GM12878 (cell line): ENCODE measurements at regions not wholly inside any gene's neighbourhood (a gene's known extent, or its start where the extent isn't known, plus 50 kb on each side); places are given as distances from the start of the nearest gene placed in this dataset.

Source experiments
- ATAC-seq: fragments of 200-7000 bp; cut with Tn5 transposase; 3 replicates; pipeline ENCODE4 v1.9.1; 2020; ENCODE audit warnings: mild to moderate bottlenecking, moderate library complexity
- BruUV-seq: library from RNA; stranded (reverse); fragments of 400-500 nt; replicated peaks from 2 replicates; lab custom pipeline; 2021; lab: Mats Ljungman, UMichigan
- CTCF ChIA-PET: fragments of 300-600 bp; sonication (Branson Sonifier 250); formaldehyde crosslinking; extraction: SDS; loops from one replicate; lab custom pipeline; 2021; ENCODE audit warnings: inconsistent platforms; lab: Yijun Ruan, JAX
- POLR2A ChIA-PET: fragments of 350-600 bp; formaldehyde crosslinking; extraction: SDS; loops from one replicate; lab custom pipeline; 2021; ENCODE audit warnings: inconsistent platforms; lab: Charles Lee
- RAD21 ChIA-PET: fragments of 300-600 bp; sonication (Branson Sonifier 250); formaldehyde crosslinking; loops from one replicate; lab custom pipeline; 2023; ENCODE audit warnings: antibody characterized with exemption; ENCODE audit not compliant: unreplicated experiment; lab: Charles Lee
- SMC1A ChIA-PET: fragments of 300-600 bp; sonication (Branson Sonifier 250); formaldehyde crosslinking; loops from one replicate; lab custom pipeline; 2023; ENCODE audit not compliant: unreplicated experiment, uncharacterized antibody; lab: Charles Lee
- DNase-seq: peaks from one replicate; pipeline ENCODE4 v3.0.0-alpha.2; 2011; ENCODE audit warnings: low read depth, low spot score
- FAIRE-seq: peaks from 3 replicates; lab custom pipeline; 2011; peaks lifted over from hg19 to GRCh38; lab: Jason Lieb, UNC
- H2AFZ ChIP-seq: 2 replicates; pipeline ENCODE4 v1.6.0; 2011; ENCODE audit warnings: low read depth, low read length, control low read depth; ENCODE audit not compliant: control insufficient read depth
- H3K27ac ChIP-seq: 2 replicates; pipeline ENCODE4 v1.5.1; 2011; ENCODE audit warnings: control low read depth; ENCODE audit not compliant: control insufficient read depth, insufficient read depth
- H3K27me3 ChIP-seq, 2 experiments: replicated peaks in 1 of 2; 2 replicates each; pipeline versions ENCODE4 v1.6.0 to v1.6.1; 2011; ENCODE audit warnings: low read length in 1 of 2; ENCODE audit not compliant: control insufficient read depth in 2 of 2, insufficient read depth in 2 of 2
- H3K36me3 ChIP-seq, 2 experiments: 2 replicates each; pipeline ENCODE4 v1.5.1; 2011; ENCODE audit warnings: low read length in 1 of 2; ENCODE audit not compliant: control insufficient read depth in 2 of 2, insufficient read depth in 2 of 2
- H3K4me1 ChIP-seq: 2 replicates; pipeline ENCODE4 v1.6.1; 2011; ENCODE audit warnings: mild to moderate bottlenecking, low read length, moderate library complexity, mixed read lengths; ENCODE audit not compliant: control insufficient read depth, insufficient read depth
- H3K4me2 ChIP-seq: 2 replicates; pipeline ENCODE4 v1.6.0; 2011; ENCODE audit warnings: control low read depth; ENCODE audit not compliant: control insufficient read depth, insufficient read depth
- H3K4me3 ChIP-seq: fragments of 200-600 bp; sonication (generic); 2 replicates; pipeline ENCODE4 v1.5.1; 2016
- H3K79me2 ChIP-seq: 2 replicates; pipeline ENCODE4 v1.6.0; 2011; ENCODE audit warnings: low read length; ENCODE audit not compliant: control insufficient read depth, insufficient read depth
- H3K9ac ChIP-seq: 2 replicates; pipeline ENCODE4 v1.8.0; 2011; ENCODE audit warnings: low read length, control low read depth, mixed read lengths; ENCODE audit not compliant: control insufficient read depth, insufficient read depth
- H3K9me3 ChIP-seq: replicated peaks from 3 replicates; pipeline ENCODE4 v1.5.1; 2011; ENCODE audit warnings: mild to moderate bottlenecking, low read length; ENCODE audit not compliant: control insufficient read depth, insufficient read depth
- H4K20me1 ChIP-seq: 2 replicates; pipeline ENCODE4 v1.6.0; 2011; ENCODE audit not compliant: control insufficient read depth, insufficient read depth
- CBFB ChIP-seq: IDR thresholded peaks from 2 replicates; pipeline ENCODE4 v1.6.1; 2016; ENCODE audit warnings: antibody characterized with exemption, low read depth
- NFXL1 ChIP-seq: fragments of 450-650 bp; IDR thresholded peaks from 2 replicates; pipeline ENCODE4 v1.6.1; 2017; ENCODE audit warnings: antibody characterized with exemption, mild to moderate bottlenecking, borderline replicate concordance
- PAX5 ChIP-seq: IDR thresholded peaks from 2 replicates; pipeline ENCODE4 v1.6.1; 2011; ENCODE audit warnings: low read depth, low read length, borderline replicate concordance
- PML ChIP-seq: IDR thresholded peaks from 2 replicates; pipeline ENCODE4 v1.6.1; 2012; ENCODE audit warnings: low read length, inconsistent platforms
- SPI1 ChIP-seq: IDR thresholded peaks from 2 replicates; pipeline ENCODE4 v1.6.1; 2011; ENCODE audit warnings: low read depth, mild to moderate bottlenecking, low read length, moderate library complexity, borderline replicate concordance; ENCODE audit not compliant: insufficient read depth
- TARDBP ChIP-seq: IDR thresholded peaks from 2 replicates; pipeline ENCODE4 v1.6.1; 2016; ENCODE audit warnings: borderline replicate concordance
- WGBS: methylation state at CpG from one replicate; pipeline ENCODE4 v1.1.6; 2016; ENCODE audit warnings: low lambda C conversion rate; ENCODE audit not compliant: insufficient replicate concordance, insufficient coverage; ENCODE audit errors: missing lambda C conversion rate; 5-methylcytosine and 5-hydroxymethylcytosine counted together
- in situ Hi-C: fragments of 300-500 bp; cut with MboI; formaldehyde crosslinking; loops from 9 replicates; pipeline ENCODE4 v1.14.3; 2018; ENCODE audit warnings: mixed read lengths
- intact Hi-C: fragments of 100-400 bp; cut with micrococcal nuclease; formaldehyde crosslinking; loops from one replicate; pipeline ENCODE4 v1.14.2; 2022; ENCODE audit not compliant: unreplicated experiment
- TF ChIP-seq, protein P1 (sequence below): IDR thresholded peaks from 2 replicates; pipeline ENCODE4 v1.6.1; 2011; ENCODE audit warnings: mild to moderate bottlenecking, low read depth, low read length, moderate library complexity; ENCODE audit not compliant: insufficient replicate concordance
- TF ChIP-seq, protein P2 (sequence below): fragments of 450-650 bp; IDR thresholded peaks from 2 replicates; pipeline ENCODE4 v1.6.1; 2016; ENCODE audit warnings: mild to moderate bottlenecking, moderate library complexity, borderline replicate concordance

DNA sequence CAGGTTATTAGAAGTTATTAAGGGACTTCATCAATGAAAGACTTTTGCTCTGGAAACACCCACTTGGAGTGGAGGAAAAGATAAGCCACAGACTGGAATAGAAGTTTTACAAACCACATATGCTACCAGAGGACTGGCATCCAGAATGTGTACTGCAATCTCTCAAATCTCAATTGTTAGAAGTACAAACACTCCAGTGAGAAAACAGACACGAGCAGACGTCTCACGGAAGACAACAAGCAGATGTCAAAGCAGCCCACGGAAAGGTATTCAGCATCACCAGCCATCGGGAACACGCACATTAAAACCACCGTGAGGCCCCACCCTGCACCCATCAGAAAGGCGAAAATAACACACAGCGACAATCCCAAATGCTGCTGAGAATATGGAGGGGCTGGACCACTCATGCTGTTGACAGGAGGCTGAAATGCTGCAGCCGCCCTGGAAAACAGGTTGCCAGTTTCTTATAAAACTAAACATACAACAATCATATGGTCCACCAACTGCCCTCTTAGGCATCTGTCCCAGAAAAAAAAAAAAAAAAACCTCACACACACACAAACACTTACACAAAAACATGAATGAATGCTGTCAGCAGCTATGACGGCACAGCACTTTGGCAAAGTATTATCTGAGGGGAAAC lies 131.9 kb upstream of the SFSWAP start:
- H3K4me2 ChIP-seq: no peak overlapping the region
- no peak for FAIRE-seq
- intact Hi-C loops: no loop called here
- TF ChIP-seq TARDBP (no peak), PML (no peak), PAX5 (no peak), NFXL1 (no peak), CBFB (no peak), SPI1 (no peak)
- TF ChIP-seq, protein P1, sequence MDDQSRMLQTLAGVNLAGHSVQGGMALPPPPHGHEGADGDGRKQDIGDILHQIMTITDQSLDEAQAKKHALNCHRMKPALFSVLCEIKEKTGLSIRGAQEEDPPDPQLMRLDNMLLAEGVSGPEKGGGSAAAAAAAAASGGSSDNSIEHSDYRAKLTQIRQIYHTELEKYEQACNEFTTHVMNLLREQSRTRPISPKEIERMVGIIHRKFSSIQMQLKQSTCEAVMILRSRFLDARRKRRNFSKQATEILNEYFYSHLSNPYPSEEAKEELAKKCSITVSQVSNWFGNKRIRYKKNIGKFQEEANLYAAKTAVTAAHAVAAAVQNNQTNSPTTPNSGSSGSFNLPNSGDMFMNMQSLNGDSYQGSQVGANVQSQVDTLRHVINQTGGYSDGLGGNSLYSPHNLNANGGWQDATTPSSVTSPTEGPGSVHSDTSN: no peak
- TF ChIP-seq, protein P2, sequence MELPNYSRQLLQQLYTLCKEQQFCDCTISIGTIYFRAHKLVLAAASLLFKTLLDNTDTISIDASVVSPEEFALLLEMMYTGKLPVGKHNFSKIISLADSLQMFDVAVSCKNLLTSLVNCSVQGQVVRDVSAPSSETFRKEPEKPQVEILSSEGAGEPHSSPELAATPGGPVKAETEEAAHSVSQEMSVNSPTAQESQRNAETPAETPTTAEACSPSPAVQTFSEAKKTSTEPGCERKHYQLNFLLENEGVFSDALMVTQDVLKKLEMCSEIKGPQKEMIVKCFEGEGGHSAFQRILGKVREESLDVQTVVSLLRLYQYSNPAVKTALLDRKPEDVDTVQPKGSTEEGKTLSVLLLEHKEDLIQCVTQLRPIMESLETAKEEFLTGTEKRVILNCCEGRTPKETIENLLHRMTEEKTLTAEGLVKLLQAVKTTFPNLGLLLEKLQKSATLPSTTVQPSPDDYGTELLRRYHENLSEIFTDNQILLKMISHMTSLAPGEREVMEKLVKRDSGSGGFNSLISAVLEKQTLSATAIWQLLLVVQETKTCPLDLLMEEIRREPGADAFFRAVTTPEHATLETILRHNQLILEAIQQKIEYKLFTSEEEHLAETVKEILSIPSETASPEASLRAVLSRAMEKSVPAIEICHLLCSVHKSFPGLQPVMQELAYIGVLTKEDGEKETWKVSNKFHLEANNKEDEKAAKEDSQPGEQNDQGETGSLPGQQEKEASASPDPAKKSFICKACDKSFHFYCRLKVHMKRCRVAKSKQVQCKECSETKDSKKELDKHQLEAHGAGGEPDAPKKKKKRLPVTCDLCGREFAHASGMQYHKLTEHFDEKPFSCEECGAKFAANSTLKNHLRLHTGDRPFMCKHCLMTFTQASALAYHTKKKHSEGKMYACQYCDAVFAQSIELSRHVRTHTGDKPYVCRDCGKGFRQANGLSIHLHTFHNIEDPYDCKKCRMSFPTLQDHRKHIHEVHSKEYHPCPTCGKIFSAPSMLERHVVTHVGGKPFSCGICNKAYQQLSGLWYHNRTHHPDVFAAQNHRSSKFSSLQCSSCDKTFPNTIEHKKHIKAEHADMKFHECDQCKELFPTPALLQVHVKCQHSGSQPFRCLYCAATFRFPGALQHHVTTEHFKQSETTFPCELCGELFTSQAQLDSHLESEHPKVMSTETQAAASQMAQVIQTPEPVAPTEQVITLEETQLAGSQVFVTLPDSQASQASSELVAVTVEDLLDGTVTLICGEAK: no peak
- TF ChIP-seq, all 136 proteins: peak for 0
- 61% methylated on average over 11 of the region's 11 CpGs for WGBS
- ATAC-seq (no peak), DNase-seq (no peak)
- no peak overlapping the region for H3K4me3 ChIP-seq
- H3K9ac ChIP-seq: no peak overlapping the region
- no peak overlapping the region for H3K27ac ChIP-seq
- no peaks in the 10 kb centered on the region; a peak in 1 of 4 replicates for H3K27me3 ChIP-seq
- no peaks in the 10 kb centered on the region for H3K9me3 ChIP-seq
- ChIA-PET SMC1A (no interaction called here), RAD21 (no interaction called here), POLR2A (no interaction called here), CTCF (no interaction called here)
- no peaks in the 10 kb centered on the region for H4K20me1 ChIP-seq
- in situ Hi-C loops: no loop called here
- no peaks in the 10 kb centered on the region for H3K4me1 ChIP-seq
- H3K79me2 ChIP-seq: no peaks in the 10 kb centered on the region
- H2AFZ ChIP-seq: no peak overlapping the region
- BruUV-seq: no TSS peak
- H3K36me3 ChIP-seq: no peaks in the 10 kb centered on the region
